Endothelial cell of umbilical vein (primary cell): ENCODE measurements at regions not wholly inside any gene's neighbourhood (a gene's known extent, or its start where the extent isn't known, plus 50 kb on each side); places are given as distances from the start of the nearest gene placed in this dataset.

ENCODE experiments used
- BruUV-seq: library from RNA; stranded (reverse); fragments of 400-500 nt; replicated peaks from 2 replicates; lab custom pipeline; 2021; lab: Mats Ljungman, UMichigan
- CTCF ChIA-PET: fragments of 300-600, 350-600 bp; sonication (Branson Sonifier 250); formaldehyde crosslinking; loops from one replicate; lab custom pipeline; 2021; ENCODE audit warnings: antibody characterized with exemption, inconsistent platforms; lab: Charles Lee
- POLR2A ChIA-PET: fragments of 300-600, 350-600 bp; sonication (Branson Sonifier 250); formaldehyde crosslinking; loops from one replicate; lab custom pipeline; 2021; ENCODE audit warnings: antibody characterized with exemption, inconsistent platforms; lab: Charles Lee
- DNase-seq: peaks from one replicate; pipeline ENCODE4 v3.0.0-alpha.2; 2011; ENCODE audit warnings: low read depth, low spot score
- FAIRE-seq: peaks from 2 replicates; lab custom pipeline; 2011; peaks lifted over from hg19 to GRCh38; lab: Jason Lieb, UNC
- H2AFZ ChIP-seq: 2 replicates; pipeline ENCODE4 v1.6.0; 2012; ENCODE audit warnings: low read depth, low read length, control low read depth, inconsistent platforms
- H3K27ac ChIP-seq: 2 replicates; pipeline ENCODE4 v1.5.1; 2011; ENCODE audit warnings: low read depth, mild to moderate bottlenecking, control low read depth, low read length, moderate library complexity; ENCODE audit not compliant: insufficient read depth
- H3K27me3 ChIP-seq, 2 experiments: 2 replicates each; pipeline versions ENCODE4 v1.6.0 to v1.6.1; 2011; ENCODE audit warnings: low read length in 2 of 2, mixed read lengths in 1 of 2; ENCODE audit not compliant: control insufficient read depth in 2 of 2, insufficient read depth in 2 of 2
- H3K36me3 ChIP-seq, 2 experiments: 2 replicates in 1 of 2; 3 replicates in 1 of 2; pipeline ENCODE4 v1.5.1; 2011; ENCODE audit warnings: low read length in 2 of 2, mild to moderate bottlenecking in 1 of 2, moderate library complexity in 1 of 2; ENCODE audit not compliant: control insufficient read depth in 2 of 2, insufficient read depth in 2 of 2; ENCODE audit errors: extremely low read depth in 1 of 2
- H3K4me1 ChIP-seq: 3 replicates; pipeline ENCODE4 v1.5.1; 2011; ENCODE audit warnings: mild to moderate bottlenecking, low read length; ENCODE audit not compliant: control insufficient read depth, insufficient read depth; ENCODE audit errors: extremely low read depth
- H3K4me2 ChIP-seq: 2 replicates; pipeline ENCODE4 v1.6.1; 2011; ENCODE audit warnings: low read length, control low read depth, mixed read lengths; ENCODE audit not compliant: insufficient read depth
- H3K4me3 ChIP-seq, 3 experiments: fragments of 200-600 bp in 1 of 3; sonication (generic), shearing (Covaris generic) in 1 of 3; replicated peaks in 1 of 3; 2 replicates each; pipeline ENCODE4 v1.5.1; 2011 to 2016; ENCODE audit warnings: control low read depth in 3 of 3, low read length in 3 of 3, mild to moderate bottlenecking in 2 of 3, inconsistent platforms in 1 of 3, low read depth in 1 of 3, moderate library complexity in 1 of 3; ENCODE audit not compliant: insufficient read depth in 1 of 3
- H3K79me2 ChIP-seq: 2 replicates; pipeline ENCODE4 v1.6.0; 2012; ENCODE audit warnings: low read length, inconsistent platforms; ENCODE audit not compliant: control insufficient read depth, insufficient read depth
- H3K9ac ChIP-seq: replicated peaks from 2 replicates; pipeline ENCODE3; 2011; ENCODE audit warnings: low read length, control low read depth; ENCODE audit not compliant: insufficient read depth; ENCODE audit errors: extremely low read depth
- H3K9me1 ChIP-seq: replicated peaks from 3 replicates; pipeline ENCODE4 v1.6.0; 2011; ENCODE audit warnings: mild to moderate bottlenecking, low read length; ENCODE audit not compliant: control insufficient read depth, insufficient read depth; ENCODE audit errors: extremely low read depth
- H3K9me3 ChIP-seq: replicated peaks from 2 replicates; pipeline ENCODE4 v1.5.1; 2012; ENCODE audit warnings: low read length, inconsistent platforms; ENCODE audit not compliant: control insufficient read depth, insufficient read depth
- H4K20me1 ChIP-seq: replicated peaks from 2 replicates; pipeline ENCODE3; 2011; ENCODE audit warnings: mild to moderate bottlenecking, low read length; ENCODE audit not compliant: control insufficient read depth, insufficient read depth; ENCODE audit errors: extremely low read depth
- CTCF ChIP-seq, 2 donors: IDR thresholded peaks; 1 replicate in 1 of 2; 2 replicates in 1 of 2; pipeline ENCODE4 v1.5.1; 2011; ENCODE audit warnings: low read length in 2 of 2, mild to moderate bottlenecking in 2 of 2, moderate library complexity in 2 of 2, control low read depth in 1 of 2, inconsistent platforms in 1 of 2, low read depth in 1 of 2; ENCODE audit not compliant: insufficient read depth in 1 of 2; ENCODE audit errors: extremely low read depth in 1 of 2
- EZH2 ChIP-seq: IDR thresholded peaks from 2 replicates; pipeline ENCODE4 v1.6.1; 2012; ENCODE audit warnings: borderline replicate concordance, low read depth, mild to moderate bottlenecking, moderate library complexity, low read length, inconsistent platforms; ENCODE audit not compliant: severe bottlenecking
- FOS ChIP-seq: IDR thresholded peaks from 2 replicates; pipeline ENCODE4 v1.6.1; 2011; ENCODE audit warnings: mild to moderate bottlenecking, low read length, moderate library complexity, borderline replicate concordance; ENCODE audit not compliant: insufficient read depth
- GATA2 ChIP-seq: IDR thresholded peaks from 2 replicates; pipeline ENCODE4 v1.7.0; 2011; ENCODE audit warnings: low read depth, mild to moderate bottlenecking, moderate library complexity, mixed read lengths, low read length; ENCODE audit not compliant: insufficient read length, insufficient read depth
- JUN ChIP-seq: IDR thresholded peaks from 2 replicates; pipeline ENCODE4 v1.6.1; 2011; ENCODE audit warnings: borderline replicate concordance, low read depth; ENCODE audit not compliant: insufficient read length, insufficient read depth
- MAX ChIP-seq: IDR thresholded peaks from 2 replicates; pipeline ENCODE4 v1.6.1; 2011; ENCODE audit not compliant: insufficient read depth, insufficient read length
- MYC ChIP-seq: IDR thresholded peaks from one replicate; pipeline ENCODE4 v1.6.1; 2011; ENCODE audit warnings: mild to moderate bottlenecking, low read depth, low read length
- POLR2A ChIP-seq: IDR thresholded peaks from 2 replicates; pipeline ENCODE4 v1.6.1; 2012; ENCODE audit warnings: low read depth, mild to moderate bottlenecking, control low read depth, low read length
- POLR2AphosphoS5 ChIP-seq: IDR thresholded peaks from 2 replicates; pipeline ENCODE4 v1.6.1; 2012; ENCODE audit warnings: low read depth, mild to moderate bottlenecking, control low read depth, low read length, moderate library complexity; ENCODE audit not compliant: insufficient read depth
- dilution Hi-C: fragments of 300-500 bp; cut with MboI; formaldehyde crosslinking; loops from one replicate; pipeline ENCODE4 v1.15.0; 2019; ENCODE audit warnings: low sequenced_read_pairs; ENCODE audit not compliant: extremely low pct_ligation_motif_present
- intact Hi-C: fragments of 100-400 bp; cut with micrococcal nuclease; formaldehyde crosslinking; loops from one replicate; pipeline ENCODE4 v1.10.0; 2022

- H4K20me1 ChIP-seq: no peaks in the 10 kb centered on the region
- no peak overlapping the region for H3K9ac ChIP-seq
- TF ChIP-seq POLR2A (no peak), GATA2 (no peak), MYC (no peak), JUN (no peak)
- DNase-seq (no peak), FAIRE-seq (no peak)
- ChIA-PET POLR2A (no interaction called here), CTCF (no interaction called here)
- no peaks in the 10 kb centered on the region for H3K36me3 ChIP-seq
- H3K9me1 ChIP-seq: no peaks in the 10 kb centered on the region
- intact Hi-C loops (no loop called here), dilution Hi-C loops (no loop called here)
- BruUV-seq: no TSS peak
- no peak overlapping the region for H3K27ac ChIP-seq
- H3K4me2 ChIP-seq: no peak overlapping the region
- no peaks in the 10 kb centered on the region for H3K79me2 ChIP-seq
- no peaks in the 10 kb centered on the region for H3K9me3 ChIP-seq
- H3K27me3 ChIP-seq: no peaks in the 10 kb centered on the region
- H3K4me3 ChIP-seq: no peak overlapping the region
- H2AFZ ChIP-seq: no peak overlapping the region
- no peaks in the 10 kb centered on the region for H3K4me1 ChIP-seq
Observed at GRCh38 chr13:88617176-88617575, 946.0 kb downstream of the SLITRK5 start.

- TF ChIP-seq JUN: no peak
- no peak for TF ChIP-seq CTCF (IDR thresholded peaks at IDR 0.05; ENCODE audit: extremely low read depth in 1 of 2, insufficient read depth in 1 of 2, low read depth in 1 of 2, low read length in 2 of 2)
- TF ChIP-seq EZH2: no peak
- no peak for TF ChIP-seq MAX
- no peak for TF ChIP-seq GATA2
- TF ChIP-seq MYC: no peak
- no peak for TF ChIP-seq POLR2A
- TF ChIP-seq POLR2AphosphoS5: no peak
- TF ChIP-seq FOS: no peak
- no TSS peak for BruUV-seq
- H3K9me1 ChIP-seq: no peaks in the 10 kb centered on the region
- DNase-seq (no peak), FAIRE-seq (no peak)
- ChIA-PET CTCF (no interaction called here), POLR2A (no interaction called here)
- H3K4me1 ChIP-seq: no peaks in the 10 kb centered on the region
- no peaks in the 10 kb centered on the region for H4K20me1 ChIP-seq
- H2AFZ ChIP-seq: no peak overlapping the region
- dilution Hi-C loops: no loop called here
- intact Hi-C loops: no loop called here
- H3K9ac ChIP-seq: no peak overlapping the region
- no peak overlapping the region for H3K4me3 ChIP-seq
- no peaks in the 10 kb centered on the region for H3K27me3 ChIP-seq
- no peaks in the 10 kb centered on the region for H3K9me3 ChIP-seq
- no peaks in the 10 kb centered on the region for H3K79me2 ChIP-seq
- H3K4me2 ChIP-seq: no peak overlapping the region
- H3K36me3 ChIP-seq: no peaks in the 10 kb centered on the region
- H3K27ac ChIP-seq: no peak overlapping the region
Observed at GRCh38 chr13:88622362-88622973, 951.3 kb downstream of the SLITRK5 start.
